ENCODE measurements at regions not wholly inside any gene's neighbourhood (a gene's known extent, or its start where the extent isn't known, plus 50 kb on each side); places are given as distances from the start of the nearest gene placed in this dataset.

- POLR2A ChIA-PET (ENCODE audit: low non-redundant PET) = no interaction called here
- H3K36me3 ChIP-seq (ENCODE audit: insufficient read depth, low read length, poor library complexity, severe bottlenecking) = no peaks in the 10 kb centered on the region
- no peak overlapping the region for H3K27ac ChIP-seq (ENCODE audit: low read depth, low read length, poor library complexity, severe bottlenecking)
- intact Hi-C loops (cut with micrococcal nuclease; ENCODE audit: unreplicated experiment) = no loop called here
- no peak for DNase-seq (ENCODE audit: low spot score)
- H3K4me3 ChIP-seq (ENCODE audit: low read depth, low read length, poor library complexity, severe bottlenecking) = no peak overlapping the region
- no TSS peak for BruUV-seq (replicated peaks)
- H3K27me3 ChIP-seq (replicated peaks; ENCODE audit: insufficient read depth, low read depth, low read length, poor library complexity) = no peaks in the 10 kb centered on the region
- CTCF ChIA-PET = no interaction called here
- no peaks in the 10 kb centered on the region for H3K9me3 ChIP-seq (ENCODE audit: low read depth, low read length, poor library complexity, severe bottlenecking)
- H3K4me1 ChIP-seq (ENCODE audit: insufficient read depth, low read length, poor library complexity, severe bottlenecking) = no peaks in the 10 kb centered on the region
- TF ChIP-seq EZH2 (IDR thresholded peaks at IDR 0.05; ENCODE audit: borderline replicate concordance, low read depth, low read length, poor library complexity, severe bottlenecking) (no peak), CTCF (conservative IDR thresholded peaks at IDR 0.05; ENCODE audit: low read depth, low read length) (no peak)
Measured at GRCh38 chr4:17367201-17367600, 144.7 kb downstream of the QDPR start.

- Histone ChIP-seq H3K36me3 (ENCODE audit: insufficient read depth, low read length, poor library complexity, severe bottlenecking) (no peaks in the 10 kb centered on the region), H3K27ac (ENCODE audit: low read depth, low read length, poor library complexity, severe bottlenecking) (no peak overlapping the region), H3K9me3 (ENCODE audit: low read depth, low read length, poor library complexity, severe bottlenecking) (no peaks in the 10 kb centered on the region), H3K27me3 (replicated peaks; ENCODE audit: insufficient read depth, low read depth, low read length, poor library complexity) (no peaks in the 10 kb centered on the region), H3K4me3 (ENCODE audit: low read depth, low read length, poor library complexity, severe bottlenecking) (no peak overlapping the region), H3K4me1 (ENCODE audit: insufficient read depth, low read length, poor library complexity, severe bottlenecking) (no peaks in the 10 kb centered on the region)
- CTCF ChIA-PET = interaction anchor here (0.7 to 0.9 kb wide), 2 partner anchors 81 to 451 kb away, joined by 3 to 4 read pairs; no protein-coding TSS in a partner anchor
- TF ChIP-seq EZH2 (IDR thresholded peaks at IDR 0.05; ENCODE audit: borderline replicate concordance, low read depth, low read length, poor library complexity, severe bottlenecking) (no peak), CTCF (conservative IDR thresholded peaks at IDR 0.05; ENCODE audit: low read depth, low read length) (no peak)
- no peak for DNase-seq (ENCODE audit: low spot score)
- intact Hi-C loops (cut with micrococcal nuclease; ENCODE audit: unreplicated experiment) = no loop called here
- POLR2A ChIA-PET (ENCODE audit: low non-redundant PET) = no interaction called here
- no TSS peak for BruUV-seq (replicated peaks)
Measured at GRCh38 chr4:17366496-17366895, 145.4 kb downstream of the QDPR start.

DNA sequence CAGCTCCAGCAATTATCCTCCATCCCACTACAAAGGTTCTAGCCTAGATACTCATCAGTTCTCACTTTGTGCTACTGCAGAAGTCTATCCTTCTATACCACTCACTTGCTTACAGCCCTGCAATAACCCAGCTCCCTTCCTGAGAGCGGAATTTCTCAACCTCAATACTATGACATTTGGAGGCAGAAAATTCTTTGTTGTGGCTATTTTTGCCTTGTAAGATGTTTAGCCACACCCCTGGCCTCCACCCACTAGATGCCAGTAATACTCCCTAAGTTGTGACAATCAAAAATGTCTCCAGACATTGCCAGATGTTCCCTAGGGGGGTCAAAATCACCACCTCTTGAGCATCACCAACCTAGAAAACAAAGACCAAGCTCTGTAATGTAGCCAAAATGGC lies 149.5 kb downstream of the QDPR start:
- no peaks in the 10 kb centered on the region for H3K27me3 ChIP-seq (replicated peaks; ENCODE audit: insufficient read depth, low read depth, low read length, poor library complexity)
- no peaks in the 10 kb centered on the region for H3K4me1 ChIP-seq (ENCODE audit: insufficient read depth, low read length, poor library complexity, severe bottlenecking)
- no peak overlapping the region for H3K27ac ChIP-seq (ENCODE audit: low read depth, low read length, poor library complexity, severe bottlenecking)
- intact Hi-C loops (cut with micrococcal nuclease; ENCODE audit: unreplicated experiment) = no loop called here
- no peaks in the 10 kb centered on the region for H3K36me3 ChIP-seq (ENCODE audit: insufficient read depth, low read length, poor library complexity, severe bottlenecking)
- no peaks in the 10 kb centered on the region for H3K9me3 ChIP-seq (ENCODE audit: low read depth, low read length, poor library complexity, severe bottlenecking)
- no peak overlapping the region for H3K4me3 ChIP-seq (ENCODE audit: low read depth, low read length, poor library complexity, severe bottlenecking)
- no peak for DNase-seq (ENCODE audit: low spot score)
- TF ChIP-seq CTCF (conservative IDR thresholded peaks at IDR 0.05; ENCODE audit: low read depth, low read length) (no peak), EZH2 (IDR thresholded peaks at IDR 0.05; ENCODE audit: borderline replicate concordance, low read depth, low read length, poor library complexity, severe bottlenecking) (no peak)
- ChIA-PET POLR2A (ENCODE audit: low non-redundant PET) (no interaction called here), CTCF (no interaction called here)
- no TSS peak for BruUV-seq (replicated peaks)
